ENCODE measurements at regions not wholly inside any gene's neighbourhood (a gene's known extent, or its start where the extent isn't known, plus 50 kb on each side); places are given as distances from the start of the nearest gene placed in this dataset.

GRCh38 chr6:91324711-91325110 lies 737.8 kb upstream of the MAP3K7 start:
- no peak for DNase-seq

- no peak for DNase-seq
Measured at GRCh38 chr6:91317984-91318383, 731.1 kb upstream of the MAP3K7 start.

- DNase-seq = no peak
Measured at GRCh38 chr6:91317247-91317835, 730.5 kb upstream of the MAP3K7 start.

GRCh38 chr6:91310178-91310577 lies 723.3 kb upstream of the MAP3K7 start:
- no peak for DNase-seq

- DNase-seq = no peak
Measured at GRCh38 chr6:91305755-91306154, 718.9 kb upstream of the MAP3K7 start.

- DNase-seq = no peak
Measured at GRCh38 chr6:91304521-91304920, 717.6 kb upstream of the MAP3K7 start.

GRCh38 chr6:91303326-91303725 lies 716.5 kb upstream of the MAP3K7 start:
- DNase-seq = no peak

- DNase-seq = peak; percentile 20
Measured at GRCh38 chr6:91299544-91300491, 712.9 kb upstream of the MAP3K7 start.

GRCh38 chr6:91298543-91299145 lies 711.8 kb upstream of the MAP3K7 start:
- no peak for DNase-seq

GRCh38 chr6:91293395-91293794 lies 706.5 kb upstream of the MAP3K7 start:
- no peak for DNase-seq

GRCh38 chr6:91291071-91291470 lies 704.2 kb upstream of the MAP3K7 start:
- DNase-seq = no peak

- DNase-seq = no peak
Measured at GRCh38 chr6:91288741-91289140, 701.9 kb upstream of the MAP3K7 start.

GRCh38 chr6:91281901-91282300 lies 695.0 kb upstream of the MAP3K7 start:
- DNase-seq = no peak

GRCh38 chr6:91280494-91280830 lies 693.6 kb upstream of the MAP3K7 start:
- DNase-seq = no peak

- DNase-seq = no peak
Measured at GRCh38 chr6:91279740-91280493, 693.0 kb upstream of the MAP3K7 start.

- no peak for DNase-seq
Measured at GRCh38 chr6:91278416-91278815, 691.5 kb upstream of the MAP3K7 start.

- DNase-seq = no peak
Measured at GRCh38 chr6:91276315-91276714, 689.4 kb upstream of the MAP3K7 start.

GRCh38 chr6:91273729-91274128 lies 686.9 kb upstream of the MAP3K7 start:
- DNase-seq = no peak

GRCh38 chr6:91271807-91272206 lies 684.9 kb upstream of the MAP3K7 start:
- no peak for DNase-seq

- DNase-seq = no peak
Measured at GRCh38 chr6:91268941-91269340, 682.1 kb upstream of the MAP3K7 start.

GRCh38 chr6:91267246-91267645 lies 680.4 kb upstream of the MAP3K7 start:
- DNase-seq = no peak

- DNase-seq = no peak
Measured at GRCh38 chr6:91266156-91266555, 679.3 kb upstream of the MAP3K7 start.

GRCh38 chr6:91243436-91243835 lies 656.6 kb upstream of the MAP3K7 start:
- DNase-seq = no peak

- DNase-seq = no peak
Measured at GRCh38 chr6:91242614-91242949, 655.7 kb upstream of the MAP3K7 start.
